Peyer's patch (tissue), 4 donors: ENCODE measurements at regions not wholly inside any gene's neighbourhood (a gene's known extent, or its start where the extent isn't known, plus 50 kb on each side); places are given as distances from the start of the nearest gene placed in this dataset.

Source experiments
- DNase-seq, 3 donors: peaks; one replicate each; pipeline ENCODE4 v3.0.0-alpha.2; 2017 to 2019
- H3K27ac ChIP-seq, 4 donors: fragments of 200-600 bp; sonication (generic); one replicate each; pipeline ENCODE4 v1.5.1; 2016 to 2019
- H3K27me3 ChIP-seq, 2 donors: fragments of 200-600 bp; sonication (generic); one replicate each; pipeline ENCODE4 v1.5.1; 2019
- H3K36me3 ChIP-seq, 3 donors: fragments of 200-600 bp; sonication (generic); one replicate each; pipeline ENCODE4 v1.5.1; 2016 to 2019
- H3K4me1 ChIP-seq, 4 donors: fragments of 200-600 bp; sonication (generic); one replicate each; pipeline ENCODE4 v1.5.1; 2016 to 2019
- H3K4me3 ChIP-seq, 4 donors: fragments of 200-600 bp; sonication (generic); 1 replicate in 3 of 4; 2 replicates in 1 of 4; pipeline ENCODE4 v1.5.1; 2016 to 2019; ENCODE audit warnings: mild to moderate bottlenecking in 1 of 4
- H3K9me3 ChIP-seq, 4 donors: fragments of 200-600 bp; sonication (generic); one replicate each; pipeline ENCODE4 v1.5.1; 2016 to 2019; ENCODE audit warnings: mild to moderate bottlenecking in 1 of 4
- CTCF ChIP-seq, 6 experiments: fragments of 450-650 bp in 4 of 6; fragments of 200-600 bp in 2 of 6; sonication (generic) in 1 of 6; IDR thresholded peaks; one replicate each; pipeline ENCODE4 v1.5.1; 2017 to 2019; ENCODE audit warnings: antibody characterized with exemption in 6 of 6, mild to moderate bottlenecking in 3 of 6, moderate library complexity in 1 of 6
- POLR2A ChIP-seq, 2 donors: fragments of 450-650 bp; IDR thresholded peaks; one replicate each; pipeline ENCODE4 v1.5.1; 2017; ENCODE audit warnings: antibody characterized with exemption in 2 of 2, mild to moderate bottlenecking in 2 of 2, moderate library complexity in 2 of 2

- no peak overlapping the region for H3K4me3 ChIP-seq
- H3K4me1 ChIP-seq: no peaks in the 10 kb centered on the region
- no peaks in the 10 kb centered on the region for H3K27me3 ChIP-seq
- no peaks in the 10 kb centered on the region for H3K9me3 ChIP-seq
- TF ChIP-seq POLR2A (IDR thresholded peaks at IDR 0.05) (no peak), CTCF (IDR thresholded peaks at IDR 0.05) (no peak)
- DNase-seq: no peak
- H3K36me3 ChIP-seq: no peaks in the 10 kb centered on the region
- H3K27ac ChIP-seq: no peak overlapping the region
Observed at GRCh38 chr5:113806904-113807303, 293.4 kb downstream of the YTHDC2 start.

GRCh38 chr5:113807427-113807991, 294.0 kb downstream of the YTHDC2 start:
- Histone ChIP-seq H3K36me3 (no peaks in the 10 kb centered on the region), H3K4me3 (no peak overlapping the region), H3K27ac (no peak overlapping the region), H3K4me1 (no peaks in the 10 kb centered on the region), H3K9me3 (no peaks in the 10 kb centered on the region), H3K27me3 (no peaks in the 10 kb centered on the region)
- TF ChIP-seq POLR2A (IDR thresholded peaks at IDR 0.05) (no peak), CTCF (IDR thresholded peaks at IDR 0.05) (no peak)
- DNase-seq: no peak

- no peaks in the 10 kb centered on the region for H3K9me3 ChIP-seq
- no peaks in the 10 kb centered on the region for H3K4me1 ChIP-seq
- H3K27me3 ChIP-seq: no peaks in the 10 kb centered on the region
- no peak overlapping the region for H3K4me3 ChIP-seq
- no peak overlapping the region for H3K27ac ChIP-seq
- no peak for TF ChIP-seq CTCF (IDR thresholded peaks at IDR 0.05)
- no peak for TF ChIP-seq POLR2A (IDR thresholded peaks at IDR 0.05)
- no peak for DNase-seq
- no peaks in the 10 kb centered on the region for H3K36me3 ChIP-seq
Observed at GRCh38 chr5:113808956-113809355, 295.5 kb downstream of the YTHDC2 start.

GRCh38 chr5:113809626-113810025, 296.1 kb downstream of the YTHDC2 start:
- no peaks in the 10 kb centered on the region for H3K27me3 ChIP-seq
- H3K36me3 ChIP-seq: no peaks in the 10 kb centered on the region
- DNase-seq: no peak
- H3K4me1 ChIP-seq: no peaks in the 10 kb centered on the region
- no peak for TF ChIP-seq CTCF (IDR thresholded peaks at IDR 0.05)
- no peak for TF ChIP-seq POLR2A (IDR thresholded peaks at IDR 0.05)
- H3K27ac ChIP-seq: no peak overlapping the region
- no peaks in the 10 kb centered on the region for H3K9me3 ChIP-seq
- H3K4me3 ChIP-seq: no peak overlapping the region

GRCh38 chr5:113813466-113813865, 300.0 kb downstream of the YTHDC2 start:
- Histone ChIP-seq H3K4me3 (no peak overlapping the region), H3K27ac (no peak overlapping the region), H3K27me3 (no peaks in the 10 kb centered on the region), H3K36me3 (no peaks in the 10 kb centered on the region), H3K9me3 (no peaks in the 10 kb centered on the region), H3K4me1 (no peaks in the 10 kb centered on the region)
- DNase-seq: no peak
- TF ChIP-seq CTCF (IDR thresholded peaks at IDR 0.05): no peak
- no peak for TF ChIP-seq POLR2A (IDR thresholded peaks at IDR 0.05)

GRCh38 chr5:113817683-113818082, 304.2 kb downstream of the YTHDC2 start:
- TF ChIP-seq CTCF (IDR thresholded peaks at IDR 0.05): no peak
- no peak for TF ChIP-seq POLR2A (IDR thresholded peaks at IDR 0.05)
- Histone ChIP-seq H3K9me3 (no peaks in the 10 kb centered on the region), H3K4me3 (no peak overlapping the region), H3K4me1 (no peaks in the 10 kb centered on the region), H3K27me3 (no peaks in the 10 kb centered on the region), H3K27ac (no peak overlapping the region), H3K36me3 (no peaks in the 10 kb centered on the region)
- DNase-seq: no peak
